ENCODE measurements at regions not wholly inside any gene's neighbourhood (a gene's known extent, or its start where the extent isn't known, plus 50 kb on each side); places are given as distances from the start of the nearest gene placed in this dataset.

- ChIA-PET SMC1A (ENCODE audit: uncharacterized antibody, unreplicated experiment) (interaction anchor here (1.1 to 1.5 kb wide), 2 partner anchors 12 to 37 kb away, joined by 4 to 5 read pairs; no protein-coding TSS in a partner anchor), POLR2A (no interaction called here), RAD21 (ENCODE audit: unreplicated experiment) (interaction anchor here (0.9 to 1.5 kb wide), 2 partner anchors 13 to 42 kb away, joined by 3 read pairs; no protein-coding TSS in a partner anchor), CTCF (interaction anchor here (1.1 kb wide), 1 partner anchor 124 kb away, joined by 3 read pairs; no protein-coding TSS in a partner anchor)
- no peak overlapping the region for H3K4me2 ChIP-seq (ENCODE audit: control insufficient read depth, insufficient read depth)
- H3K79me2 ChIP-seq (ENCODE audit: control insufficient read depth, insufficient read depth, low read length) = no peaks in the 10 kb centered on the region
- DNase-seq (ENCODE audit: low read depth, low spot score) (no peak), FAIRE-seq (no peak), ATAC-seq (peak; percentile 57)
- no peaks in the 10 kb centered on the region for H3K36me3 ChIP-seq (ENCODE audit: control insufficient read depth in 2 of 2, insufficient read depth in 2 of 2, low read length in 1 of 2)
- TF ChIP-seq CBFB (IDR thresholded peaks at IDR 0.05; ENCODE audit: low read depth) (no peak), POLR2AphosphoS2 (IDR thresholded peaks at IDR 0.05; ENCODE audit: low read depth, low read length) (no peak), HCFC1 (IDR thresholded peaks at IDR 0.05; ENCODE audit: low read length) (no peak), TCF12 (IDR thresholded peaks at IDR 0.05; ENCODE audit: low read depth, low read length) (no peak), SKIL (IDR thresholded peaks at IDR 0.05; ENCODE audit: low read depth, poor library complexity, severe bottlenecking) (no peak), ZNF24 (IDR thresholded peaks at IDR 0.05) (no peak), NR2F1 (conservative IDR thresholded peaks at IDR 0.05) (no peak), SMAD5 (IDR thresholded peaks at IDR 0.05; ENCODE audit: low read depth) (no peak), TCF3 (IDR thresholded peaks at IDR 0.05; ENCODE audit: borderline replicate concordance, insufficient read depth, low read depth, low read length) (no peak), RBBP5 (conservative IDR thresholded peaks at IDR 0.05) (no peak), CREB1 (IDR thresholded peaks at IDR 0.05; ENCODE audit: low read depth) (no peak), POU2F2 (IDR thresholded peaks at IDR 0.05; ENCODE audit: borderline replicate concordance, low read depth, low read length) (no peak), POLR2A (IDR thresholded peaks at IDR 0.05; ENCODE audit: low read depth, low read length) (no peak)
- TF ChIP-seq, protein P1, sequence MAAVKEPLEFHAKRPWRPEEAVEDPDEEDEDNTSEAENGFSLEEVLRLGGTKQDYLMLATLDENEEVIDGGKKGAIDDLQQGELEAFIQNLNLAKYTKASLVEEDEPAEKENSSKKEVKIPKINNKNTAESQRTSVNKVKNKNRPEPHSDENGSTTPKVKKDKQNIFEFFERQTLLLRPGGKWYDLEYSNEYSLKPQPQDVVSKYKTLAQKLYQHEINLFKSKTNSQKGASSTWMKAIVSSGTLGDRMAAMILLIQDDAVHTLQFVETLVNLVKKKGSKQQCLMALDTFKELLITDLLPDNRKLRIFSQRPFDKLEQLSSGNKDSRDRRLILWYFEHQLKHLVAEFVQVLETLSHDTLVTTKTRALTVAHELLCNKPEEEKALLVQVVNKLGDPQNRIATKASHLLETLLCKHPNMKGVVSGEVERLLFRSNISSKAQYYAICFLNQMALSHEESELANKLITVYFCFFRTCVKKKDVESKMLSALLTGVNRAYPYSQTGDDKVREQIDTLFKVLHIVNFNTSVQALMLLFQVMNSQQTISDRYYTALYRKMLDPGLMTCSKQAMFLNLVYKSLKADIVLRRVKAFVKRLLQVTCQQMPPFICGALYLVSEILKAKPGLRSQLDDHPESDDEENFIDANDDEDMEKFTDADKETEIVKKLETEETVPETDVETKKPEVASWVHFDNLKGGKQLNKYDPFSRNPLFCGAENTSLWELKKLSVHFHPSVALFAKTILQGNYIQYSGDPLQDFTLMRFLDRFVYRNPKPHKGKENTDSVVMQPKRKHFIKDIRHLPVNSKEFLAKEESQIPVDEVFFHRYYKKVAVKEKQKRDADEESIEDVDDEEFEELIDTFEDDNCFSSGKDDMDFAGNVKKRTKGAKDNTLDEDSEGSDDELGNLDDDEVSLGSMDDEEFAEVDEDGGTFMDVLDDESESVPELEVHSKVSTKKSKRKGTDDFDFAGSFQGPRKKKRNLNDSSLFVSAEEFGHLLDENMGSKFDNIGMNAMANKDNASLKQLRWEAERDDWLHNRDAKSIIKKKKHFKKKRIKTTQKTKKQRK (IDR thresholded peaks at IDR 0.05; ENCODE audit: low read depth, low read length) = no peak
- TF ChIP-seq, protein P2, sequence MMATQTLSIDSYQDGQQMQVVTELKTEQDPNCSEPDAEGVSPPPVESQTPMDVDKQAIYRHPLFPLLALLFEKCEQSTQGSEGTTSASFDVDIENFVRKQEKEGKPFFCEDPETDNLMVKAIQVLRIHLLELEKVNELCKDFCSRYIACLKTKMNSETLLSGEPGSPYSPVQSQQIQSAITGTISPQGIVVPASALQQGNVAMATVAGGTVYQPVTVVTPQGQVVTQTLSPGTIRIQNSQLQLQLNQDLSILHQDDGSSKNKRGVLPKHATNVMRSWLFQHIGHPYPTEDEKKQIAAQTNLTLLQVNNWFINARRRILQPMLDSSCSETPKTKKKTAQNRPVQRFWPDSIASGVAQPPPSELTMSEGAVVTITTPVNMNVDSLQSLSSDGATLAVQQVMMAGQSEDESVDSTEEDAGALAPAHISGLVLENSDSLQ (IDR thresholded peaks at IDR 0.05) = no peak
- in situ Hi-C loops (cut with MboI) (no loop called here), intact Hi-C loops (cut with micrococcal nuclease; ENCODE audit: unreplicated experiment) (no loop called here)
- H3K4me1 ChIP-seq (ENCODE audit: control insufficient read depth, insufficient read depth, low read length) = no peaks in the 10 kb centered on the region
- H3K9me3 ChIP-seq (replicated peaks; ENCODE audit: control insufficient read depth, insufficient read depth, low read length) = no peaks in the 10 kb centered on the region
- BruUV-seq (replicated peaks) = no TSS peak
- H2AFZ ChIP-seq (ENCODE audit: control insufficient read depth, low read depth, low read length) = no peak overlapping the region
- H3K27me3 ChIP-seq (replicated peaks in 1 of 2; ENCODE audit: control insufficient read depth in 2 of 2, insufficient read depth in 2 of 2, low read length in 1 of 2) = no peaks in the 10 kb centered on the region
- no peaks in the 10 kb centered on the region for H4K20me1 ChIP-seq (ENCODE audit: control insufficient read depth, insufficient read depth)
- no peak overlapping the region for H3K9ac ChIP-seq (ENCODE audit: control insufficient read depth, insufficient read depth, low read length)
- no peak overlapping the region for H3K27ac ChIP-seq (ENCODE audit: control insufficient read depth, insufficient read depth)
- WGBS (ENCODE audit: insufficient coverage, insufficient replicate concordance, low lambda C conversion rate, missing lambda C conversion rate) = 42% methylated on average over 1 of the region's 1 CpG
- H3K4me3 ChIP-seq = no peak overlapping the region
These were observed 588.3 kb upstream of the ADGRB3 start for GRCh38 chr6:68046756-68047155.
